PC-3 (cell line): ENCODE measurements at regions not wholly inside any gene's neighbourhood (a gene's known extent, or its start where the extent isn't known, plus 50 kb on each side); places are given as distances from the start of the nearest gene placed in this dataset.
"Not testable (repeated sequence)": the region's sequence is repeated elsewhere in the genome, so short reads cannot be mapped to it uniquely, and the experiment has no call there.

Experiments used
- EZH2 ChIP-seq: fragments of 300-600 bp; sonication (generic); IDR thresholded peaks from one replicate; pipeline ENCODE4 v1.6.1; 2017; ENCODE audit warnings: antibody characterized with exemption, mild to moderate bottlenecking, low read length; ENCODE audit not compliant: unreplicated experiment
- EZH2phosphoT487 ChIP-seq: fragments of 300-600 bp; sonication (generic); IDR thresholded peaks from 2 replicates; pipeline ENCODE4 v1.6.1; 2018; ENCODE audit warnings: mild to moderate bottlenecking, antibody characterized with exemption, low read length, borderline replicate concordance
- TF ChIP-seq, protein P1 (sequence below): fragments of 300-600 bp; sonication (generic); conservative IDR thresholded peaks from 2 replicates; pipeline ENCODE4 v1.5.1; 2017; ENCODE audit warnings: antibody characterized with exemption, low read depth, mild to moderate bottlenecking, low read length

DNA sequence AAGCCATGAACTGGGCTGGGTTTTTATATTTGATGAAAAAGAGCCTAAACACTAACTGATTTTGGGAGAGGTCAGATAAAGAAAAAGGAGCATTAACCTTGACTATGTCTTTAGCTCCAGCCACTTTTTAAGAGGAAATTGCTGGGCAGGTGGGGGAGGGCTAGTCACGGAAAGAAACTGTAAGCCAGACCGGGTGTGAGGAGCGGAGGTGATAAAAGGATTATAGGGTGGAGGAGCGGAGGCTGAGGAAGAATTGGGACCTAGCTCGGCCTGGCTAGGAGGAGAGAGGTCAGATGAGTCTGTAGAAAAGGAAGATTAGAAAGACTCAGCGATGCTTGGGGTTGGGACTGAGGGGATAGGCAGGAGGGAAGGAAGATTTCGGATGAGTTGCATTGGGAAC is 117.5 kb upstream of the INTU start:
- TF ChIP-seq, protein P1, sequence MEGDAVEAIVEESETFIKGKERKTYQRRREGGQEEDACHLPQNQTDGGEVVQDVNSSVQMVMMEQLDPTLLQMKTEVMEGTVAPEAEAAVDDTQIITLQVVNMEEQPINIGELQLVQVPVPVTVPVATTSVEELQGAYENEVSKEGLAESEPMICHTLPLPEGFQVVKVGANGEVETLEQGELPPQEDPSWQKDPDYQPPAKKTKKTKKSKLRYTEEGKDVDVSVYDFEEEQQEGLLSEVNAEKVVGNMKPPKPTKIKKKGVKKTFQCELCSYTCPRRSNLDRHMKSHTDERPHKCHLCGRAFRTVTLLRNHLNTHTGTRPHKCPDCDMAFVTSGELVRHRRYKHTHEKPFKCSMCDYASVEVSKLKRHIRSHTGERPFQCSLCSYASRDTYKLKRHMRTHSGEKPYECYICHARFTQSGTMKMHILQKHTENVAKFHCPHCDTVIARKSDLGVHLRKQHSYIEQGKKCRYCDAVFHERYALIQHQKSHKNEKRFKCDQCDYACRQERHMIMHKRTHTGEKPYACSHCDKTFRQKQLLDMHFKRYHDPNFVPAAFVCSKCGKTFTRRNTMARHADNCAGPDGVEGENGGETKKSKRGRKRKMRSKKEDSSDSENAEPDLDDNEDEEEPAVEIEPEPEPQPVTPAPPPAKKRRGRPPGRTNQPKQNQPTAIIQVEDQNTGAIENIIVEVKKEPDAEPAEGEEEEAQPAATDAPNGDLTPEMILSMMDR, result not testable (repeated sequence)
- TF ChIP-seq EZH2, EZH2phosphoT487: not testable (repeated sequence)
